ENCODE measurements at regions not wholly inside any gene's neighbourhood (a gene's known extent, or its start where the extent isn't known, plus 50 kb on each side); places are given as distances from the start of the nearest gene placed in this dataset.
A peak's percentile ranks its signal among the peaks of the same experiment; 100 is the strongest.

DNA sequence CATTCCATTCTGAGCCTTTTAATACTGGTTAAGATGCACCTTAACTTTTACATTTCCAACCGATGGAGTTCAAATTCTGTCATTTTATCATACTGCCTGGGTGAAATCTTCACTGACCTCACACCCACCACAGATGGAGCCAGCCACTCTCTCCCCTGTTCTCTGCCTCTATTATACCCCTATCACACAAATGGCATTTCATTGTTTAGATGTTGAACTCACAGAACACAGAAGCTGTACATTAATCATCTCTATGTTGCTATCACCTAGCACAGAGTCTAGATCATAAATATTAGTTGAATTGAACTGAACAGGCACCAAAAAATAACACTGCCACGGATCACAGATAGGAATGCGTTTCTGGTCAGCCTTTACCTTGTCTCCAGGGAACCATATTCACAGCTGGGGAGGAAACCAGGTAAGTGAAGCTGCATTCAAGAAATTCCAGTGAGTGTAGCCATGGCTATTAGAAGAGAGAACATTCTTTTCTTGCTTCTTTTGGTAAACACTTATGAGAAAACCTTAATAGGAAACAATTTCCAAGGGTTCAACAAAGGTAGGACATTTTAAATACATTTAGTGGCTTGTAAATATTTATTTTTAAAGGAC lies 194.9 kb upstream of the RMST start:
- DNase-seq (ENCODE audit: low read depth in 4 of 4, low spot score in 3 of 4): no peak

DNA sequence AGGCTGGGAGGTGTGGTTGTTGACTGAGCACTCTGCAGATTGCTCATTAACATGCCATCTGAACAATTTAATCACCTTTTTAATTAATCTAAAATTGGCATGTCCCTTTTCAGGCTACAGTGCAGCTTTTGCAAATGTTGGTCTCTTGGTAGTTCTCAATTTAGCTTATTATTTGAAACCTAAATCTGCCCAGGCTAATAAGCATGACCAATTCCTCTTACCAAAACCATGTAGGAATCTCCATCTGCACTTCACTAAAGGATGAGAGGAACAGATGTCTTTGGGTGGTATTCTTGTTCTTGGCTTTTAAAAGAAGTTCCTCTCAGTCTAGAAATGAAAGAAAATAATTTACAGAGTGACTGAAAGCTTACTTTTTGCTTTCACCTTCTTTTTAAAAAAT lies 190.1 kb upstream of the RMST start:
- DNase-seq (ENCODE audit: low read depth in 4 of 4, low spot score in 3 of 4): no peak

DNA sequence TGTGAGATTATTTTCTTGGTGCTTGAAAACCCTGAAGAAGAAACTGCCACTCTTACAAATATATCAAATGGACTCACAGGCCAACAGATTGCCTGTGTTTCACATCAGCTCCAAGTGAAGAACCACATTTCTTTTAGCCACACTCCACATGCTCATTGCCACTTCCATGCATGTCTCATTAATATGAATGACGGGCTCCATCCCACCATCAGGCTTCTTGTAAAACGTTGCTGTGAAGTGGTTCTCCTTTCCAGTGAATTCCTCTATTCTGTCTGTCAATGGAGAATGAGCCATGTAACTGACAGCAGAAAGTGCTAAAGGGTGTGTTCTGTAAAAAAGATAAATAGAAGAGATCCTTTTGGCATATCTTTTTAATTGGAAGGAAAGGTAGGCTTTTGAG lies 188.2 kb upstream of the RMST start:
- DNase-seq (ENCODE audit: low read depth in 4 of 4, low spot score in 3 of 4): no peak

DNA sequence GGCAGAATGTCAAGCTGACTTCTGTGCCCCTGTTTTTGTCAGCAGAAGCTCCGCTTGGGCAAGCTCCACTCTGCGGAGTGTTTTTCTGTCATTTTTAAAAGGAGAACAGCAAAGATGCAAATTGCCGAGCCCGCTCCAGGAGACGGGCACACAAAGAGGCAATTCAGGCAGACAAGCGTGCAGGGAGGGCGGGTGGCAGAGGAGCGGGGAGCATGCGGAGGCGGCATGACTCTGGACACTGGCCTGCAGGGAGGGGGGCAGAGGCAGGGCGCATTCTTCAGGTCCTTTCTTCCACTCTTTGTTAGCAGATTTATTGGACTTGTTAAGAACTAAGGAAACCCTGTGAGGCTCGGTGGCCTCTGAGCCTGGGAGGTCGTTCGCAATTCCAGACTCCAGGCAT lies 187.3 kb upstream of the RMST start:
- DNase-seq (ENCODE audit: low read depth in 4 of 4, low spot score in 3 of 4): peak in 2 of 4 donors; percentile 23 to 40

DNA sequence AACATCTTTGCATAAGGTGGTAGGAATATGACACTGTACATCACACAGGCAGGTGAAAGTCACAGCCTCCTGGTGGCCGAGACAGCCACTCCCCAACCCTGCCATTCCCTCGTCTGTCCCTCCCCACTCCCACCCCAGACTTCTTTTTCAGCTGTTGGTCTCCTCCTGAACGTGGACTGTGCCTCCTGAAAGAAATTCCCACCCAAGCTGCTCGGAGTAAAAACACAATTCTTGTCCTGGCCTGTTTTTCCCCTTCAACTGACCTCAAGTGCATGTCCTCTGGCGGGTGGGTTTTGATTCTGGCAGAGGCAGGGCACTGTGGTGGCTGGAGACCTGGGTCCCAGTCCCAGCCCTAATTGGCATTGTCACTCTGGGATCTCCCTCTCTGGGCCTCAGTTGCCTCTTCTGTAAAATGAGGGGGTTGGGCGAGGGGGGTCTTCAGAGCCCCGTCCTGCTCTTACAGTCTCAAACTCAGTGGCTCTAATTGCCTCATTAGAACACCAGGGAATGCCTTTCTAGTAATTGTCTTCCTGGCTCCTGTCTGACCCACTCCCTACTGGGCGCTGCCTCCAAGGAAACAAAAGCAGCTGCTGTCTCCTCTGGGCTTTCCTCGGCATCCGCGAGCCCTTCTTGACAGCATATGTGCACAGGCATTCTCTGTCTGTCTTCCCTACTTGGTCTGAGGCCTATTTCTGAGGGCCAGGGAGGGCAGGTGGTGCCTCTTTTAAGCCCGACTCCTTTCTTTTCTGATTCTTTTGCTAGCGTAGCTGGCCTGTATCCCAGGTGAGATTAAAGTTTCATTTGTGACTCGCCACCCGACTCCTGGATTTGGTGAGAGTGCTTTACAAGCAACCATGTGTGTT lies 186.6 kb upstream of the RMST start:
- no peak for DNase-seq (ENCODE audit: low read depth in 4 of 4, low spot score in 3 of 4)

DNA sequence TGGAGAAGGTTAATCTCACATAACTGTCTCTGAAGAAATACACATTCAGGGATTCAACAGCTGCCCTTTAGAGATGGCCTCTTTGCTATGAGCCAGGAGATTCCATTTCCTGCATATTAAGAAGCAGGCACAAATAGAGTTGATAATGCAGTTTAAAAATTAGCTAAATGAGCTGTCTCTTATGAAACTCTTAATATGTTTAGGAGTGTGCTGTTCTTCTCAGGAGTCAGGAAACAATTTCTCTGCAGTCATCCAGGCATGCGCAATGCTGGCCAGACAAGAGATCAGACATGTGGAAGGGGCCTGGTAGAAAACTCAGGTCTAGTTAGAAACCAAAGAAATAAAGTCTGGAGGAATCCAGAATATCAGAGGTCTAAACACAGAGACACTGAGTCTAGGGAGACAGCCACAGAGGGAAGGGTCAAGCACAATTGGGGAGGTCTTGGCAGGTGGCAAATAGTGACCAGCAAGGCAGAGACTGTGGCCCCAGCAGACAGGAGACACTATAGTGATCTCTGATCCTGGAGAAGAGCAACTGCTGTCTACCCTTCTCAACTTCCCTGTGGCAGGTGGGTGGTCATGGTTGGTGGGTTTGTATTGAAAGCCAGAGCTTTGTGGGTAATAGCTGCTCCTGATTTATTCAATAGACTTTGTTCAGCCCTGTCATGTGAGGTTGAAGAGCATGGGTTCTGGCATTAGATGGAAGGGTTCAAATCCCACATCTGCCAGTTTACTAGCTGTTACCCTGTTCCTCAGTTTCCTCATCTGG lies 185.8 kb upstream of the RMST start:
- DNase-seq (ENCODE audit: low read depth in 4 of 4, low spot score in 3 of 4): no peak

DNA sequence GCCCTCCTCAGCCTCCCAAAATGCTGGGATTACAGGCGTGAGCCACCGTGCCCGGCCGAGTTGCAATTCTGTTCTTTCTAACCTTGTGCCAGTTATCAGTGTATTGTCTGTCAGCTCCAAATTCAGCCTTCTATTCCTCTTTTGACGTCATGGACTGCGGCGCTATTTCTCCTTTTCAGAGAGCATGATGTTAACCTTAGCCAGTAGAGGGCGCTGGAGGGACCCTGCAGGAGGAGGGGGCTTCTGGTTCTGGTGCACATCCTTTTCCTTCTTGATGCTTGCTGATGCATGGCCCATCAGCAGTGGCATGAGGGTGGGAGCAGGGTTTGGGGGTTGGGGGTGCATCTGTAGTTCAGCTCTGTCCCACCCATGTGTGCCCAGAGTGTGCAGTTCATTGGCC lies 179.3 kb upstream of the RMST start:
- DNase-seq (ENCODE audit: low read depth in 4 of 4, low spot score in 3 of 4): no peak

DNA sequence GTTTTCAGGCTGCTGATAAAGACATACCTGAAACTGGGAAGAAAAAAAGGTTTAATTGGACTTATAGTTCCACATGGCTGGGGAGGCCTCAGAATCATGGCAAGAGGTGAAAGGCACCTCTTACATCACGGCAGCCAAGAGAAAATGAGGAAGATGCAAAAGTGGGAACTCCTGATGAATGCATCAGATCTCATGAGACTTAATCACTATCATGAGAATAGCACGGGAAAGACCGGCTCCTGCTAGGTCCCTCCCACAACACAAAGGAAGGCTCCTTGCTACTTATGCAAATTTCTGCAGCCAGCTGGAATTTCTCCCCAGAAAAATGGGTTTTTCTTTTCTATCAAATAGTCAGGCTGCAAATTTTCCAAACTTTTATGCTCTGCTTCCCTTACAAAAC lies 174.1 kb upstream of the RMST start:
- no peak for DNase-seq (ENCODE audit: low read depth in 4 of 4, low spot score in 3 of 4)

DNA sequence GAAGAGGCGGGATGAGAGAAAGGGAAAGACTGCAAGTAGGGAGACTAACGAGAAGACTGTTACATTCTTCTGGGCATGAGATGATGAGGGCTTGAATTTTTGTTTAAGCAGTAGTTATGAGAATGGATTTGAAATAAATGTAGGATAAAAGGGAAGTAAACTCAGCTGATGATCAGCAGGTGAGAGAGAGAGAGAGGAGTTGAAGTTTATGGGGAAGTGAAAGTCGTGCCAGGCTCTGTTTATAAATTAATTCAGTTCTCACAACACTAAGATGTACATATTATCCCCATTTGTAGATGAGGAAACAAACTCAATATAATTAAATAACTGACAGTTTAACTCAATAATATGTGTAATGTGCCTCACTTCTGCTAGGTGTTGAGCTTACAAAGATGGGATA lies 170.0 kb upstream of the RMST start:
- DNase-seq (ENCODE audit: low read depth in 4 of 4, low spot score in 3 of 4): no peak

DNA sequence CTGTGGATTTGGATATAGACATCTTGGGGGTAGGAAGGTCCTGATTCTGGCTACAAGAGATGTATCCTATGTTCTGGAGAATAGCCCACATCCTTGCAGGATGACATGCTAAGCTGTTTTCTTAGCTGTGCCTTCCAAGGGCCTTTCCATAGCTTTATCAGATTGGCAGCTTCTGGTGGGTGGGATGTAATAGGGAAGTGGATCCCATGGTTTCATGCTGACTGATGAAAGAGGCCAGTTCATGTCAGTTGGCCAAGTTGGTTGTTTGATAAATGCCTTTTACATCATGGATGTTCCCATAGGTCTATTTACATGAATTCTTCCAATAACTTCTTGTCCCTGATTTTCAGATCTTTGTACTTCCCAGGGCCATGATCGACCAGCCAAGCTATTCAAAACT lies 169.1 kb upstream of the RMST start:
- no peak for DNase-seq (ENCODE audit: low read depth in 4 of 4, low spot score in 3 of 4)

DNA sequence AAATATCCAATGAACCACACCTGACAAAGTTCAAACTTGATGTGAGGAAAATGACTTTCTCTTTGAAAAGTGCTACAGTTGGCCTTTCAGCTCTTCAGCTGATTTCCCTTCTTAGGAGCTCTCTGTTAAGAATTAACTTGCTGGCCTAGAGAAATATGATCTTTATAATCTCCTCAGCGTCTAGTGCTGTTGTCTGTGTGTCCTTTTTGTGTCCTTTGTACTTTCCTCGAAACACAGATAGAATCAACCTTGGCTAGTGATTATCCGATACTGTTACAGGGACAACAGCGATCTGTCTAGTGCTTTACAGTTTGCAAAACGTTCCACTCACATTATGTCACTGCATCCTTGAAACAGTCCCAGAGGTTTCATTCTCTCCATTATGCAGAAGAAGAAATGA lies 162.8 kb upstream of the RMST start:
- DNase-seq (ENCODE audit: low read depth in 4 of 4, low spot score in 3 of 4): no peak

DNA sequence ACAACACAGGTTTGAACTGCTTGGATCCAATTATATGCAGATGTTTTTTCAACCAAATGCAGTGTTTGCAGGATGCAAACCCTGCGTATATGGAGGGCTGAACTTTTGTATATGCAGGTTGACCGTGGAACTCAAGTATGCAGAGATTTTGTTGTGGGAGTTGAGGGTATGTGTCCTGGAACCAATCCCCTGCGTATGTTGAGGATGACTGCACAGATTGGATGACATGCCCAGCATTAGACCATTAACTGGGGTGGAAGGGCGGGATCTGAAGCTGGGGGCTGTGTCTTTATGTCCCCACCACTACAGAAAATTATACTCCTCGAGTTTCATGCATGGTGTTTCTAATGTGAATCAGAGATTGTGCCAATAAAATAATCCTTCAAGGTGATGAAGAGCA lies 162.2 kb upstream of the RMST start:
- no peak for DNase-seq (ENCODE audit: low read depth in 4 of 4, low spot score in 3 of 4)

DNA sequence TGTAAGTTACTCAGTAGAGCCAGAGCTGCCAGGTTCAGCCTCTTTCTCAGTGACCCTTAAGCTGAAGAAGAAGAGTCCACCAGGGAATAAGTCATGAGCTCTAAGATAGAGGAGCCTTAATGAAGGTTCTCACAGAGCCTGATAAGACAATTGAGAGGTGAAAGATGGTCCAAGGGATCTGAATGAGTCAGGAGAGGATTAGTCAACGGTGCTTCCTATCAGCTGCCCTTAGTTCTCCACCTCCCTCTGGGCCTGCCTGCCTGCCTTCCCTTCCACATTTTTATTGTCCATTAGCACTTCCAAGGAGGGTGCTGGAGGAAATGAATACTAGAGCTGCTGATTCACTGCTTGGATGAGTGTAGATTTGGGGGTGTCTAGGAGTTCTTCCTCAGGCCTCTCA lies 161.7 kb upstream of the RMST start:
- DNase-seq (ENCODE audit: low read depth in 4 of 4, low spot score in 3 of 4): no peak

DNA sequence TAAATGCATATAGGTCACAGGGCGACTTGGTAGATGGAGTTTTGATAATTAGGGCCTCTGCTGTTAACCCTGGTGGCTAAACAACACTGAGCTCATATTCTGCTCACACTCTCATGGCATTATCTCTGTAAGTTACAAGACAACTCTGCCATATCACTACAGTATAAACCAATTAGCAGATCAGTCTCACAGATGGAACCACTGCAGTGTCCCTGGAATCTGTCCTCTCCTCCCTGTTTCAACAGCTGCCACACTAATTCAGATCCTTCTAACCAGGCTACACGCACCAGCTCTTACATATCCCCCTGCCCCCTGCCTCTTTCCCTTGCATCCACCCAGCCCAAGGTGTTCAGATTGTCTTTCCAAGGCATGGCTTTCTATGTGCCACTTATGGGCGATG lies 161.0 kb upstream of the RMST start:
- no peak for DNase-seq (ENCODE audit: low read depth in 4 of 4, low spot score in 3 of 4)

DNA sequence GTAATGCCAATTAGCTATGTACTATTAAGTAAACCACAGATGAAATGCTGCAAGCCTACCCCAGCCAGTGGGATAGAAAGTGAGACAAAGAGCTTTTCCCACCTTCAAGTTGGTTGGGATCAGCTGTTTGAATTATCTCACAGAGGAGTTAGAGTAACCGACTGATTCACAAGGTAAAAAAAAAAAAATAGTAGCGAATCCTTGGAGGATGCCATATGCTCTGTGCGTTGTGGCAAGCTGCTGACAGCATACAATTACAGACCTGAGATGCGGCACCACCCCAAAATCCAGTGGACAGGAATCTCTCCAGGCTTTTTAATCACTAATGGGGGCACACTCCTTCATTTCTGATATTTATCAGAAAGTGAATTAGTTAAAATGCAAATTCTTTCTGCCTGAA lies 157.0 kb upstream of the RMST start:
- DNase-seq (ENCODE audit: low read depth in 4 of 4, low spot score in 3 of 4): no peak

DNA sequence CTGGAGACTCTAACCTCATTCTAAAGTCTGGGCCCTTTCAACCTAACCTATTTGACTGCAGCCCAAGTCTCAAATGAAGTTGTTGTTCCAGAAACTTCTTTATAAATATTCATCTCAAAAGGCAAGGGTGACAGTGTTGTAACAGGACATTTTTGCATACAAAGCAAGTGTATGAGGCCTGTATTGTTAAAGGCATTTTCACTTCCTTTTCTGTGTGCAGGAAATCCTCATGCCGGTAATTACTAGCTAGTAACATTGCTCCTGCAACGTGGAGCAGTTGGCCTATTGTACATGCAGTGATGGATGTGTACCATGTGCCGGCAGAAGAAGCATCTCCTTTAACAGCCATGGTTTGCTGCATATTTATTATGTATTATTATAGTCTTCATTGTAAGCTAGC lies 156.5 kb upstream of the RMST start:
- DNase-seq (ENCODE audit: low read depth in 4 of 4, low spot score in 3 of 4): no peak

DNA sequence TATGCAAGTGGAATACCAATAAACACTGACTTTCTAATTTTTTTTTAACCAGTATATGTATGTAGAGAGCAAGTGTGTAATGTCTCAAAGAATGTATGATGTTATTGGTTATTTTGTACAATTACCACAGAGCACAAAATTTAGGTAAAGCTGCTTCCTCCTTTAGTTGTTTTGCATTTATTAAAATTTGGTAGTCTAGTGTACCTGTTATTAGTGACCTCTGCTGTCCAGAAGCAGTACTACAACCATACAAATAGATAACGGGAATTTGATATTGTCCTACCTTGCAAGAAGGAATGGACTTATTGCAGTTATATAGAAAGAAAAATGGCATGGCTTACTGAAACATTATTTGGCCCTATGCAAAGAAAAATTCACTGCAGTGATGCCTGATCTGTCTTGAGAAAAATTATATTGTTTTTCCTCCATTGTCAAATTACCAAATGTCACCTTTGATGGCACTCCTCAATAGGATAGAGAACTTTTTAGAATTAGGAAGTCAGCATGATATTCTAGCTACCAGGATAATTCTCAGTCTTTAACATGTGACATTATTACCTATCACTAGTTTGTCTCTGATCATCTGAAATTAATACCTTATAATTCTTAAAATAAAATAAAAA lies 153.9 kb upstream of the RMST start:
- peak; percentile 36 to 42 (median 38) for DNase-seq (ENCODE audit: low read depth in 4 of 4, low spot score in 3 of 4)

DNA sequence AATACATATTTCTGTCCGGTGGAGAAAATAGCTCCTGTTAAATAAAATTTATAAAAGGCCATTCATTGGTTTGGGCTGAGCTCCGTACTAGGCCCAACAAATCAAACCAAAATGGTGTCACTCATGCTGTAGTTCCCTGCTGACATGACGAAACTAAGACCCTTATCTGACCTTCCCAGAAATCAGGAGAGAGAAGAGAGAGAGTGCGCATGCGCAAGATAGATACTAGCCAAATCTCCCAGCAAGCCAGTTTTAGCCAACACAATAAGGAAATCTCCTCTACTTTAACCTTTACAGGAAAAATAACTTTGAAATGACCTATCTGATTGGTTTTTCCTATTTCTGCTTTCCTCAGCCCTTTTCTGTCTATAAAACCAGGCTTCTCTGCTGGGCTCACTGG lies 152.7 kb upstream of the RMST start:
- DNase-seq (ENCODE audit: low read depth in 4 of 4, low spot score in 3 of 4): no peak

DNA sequence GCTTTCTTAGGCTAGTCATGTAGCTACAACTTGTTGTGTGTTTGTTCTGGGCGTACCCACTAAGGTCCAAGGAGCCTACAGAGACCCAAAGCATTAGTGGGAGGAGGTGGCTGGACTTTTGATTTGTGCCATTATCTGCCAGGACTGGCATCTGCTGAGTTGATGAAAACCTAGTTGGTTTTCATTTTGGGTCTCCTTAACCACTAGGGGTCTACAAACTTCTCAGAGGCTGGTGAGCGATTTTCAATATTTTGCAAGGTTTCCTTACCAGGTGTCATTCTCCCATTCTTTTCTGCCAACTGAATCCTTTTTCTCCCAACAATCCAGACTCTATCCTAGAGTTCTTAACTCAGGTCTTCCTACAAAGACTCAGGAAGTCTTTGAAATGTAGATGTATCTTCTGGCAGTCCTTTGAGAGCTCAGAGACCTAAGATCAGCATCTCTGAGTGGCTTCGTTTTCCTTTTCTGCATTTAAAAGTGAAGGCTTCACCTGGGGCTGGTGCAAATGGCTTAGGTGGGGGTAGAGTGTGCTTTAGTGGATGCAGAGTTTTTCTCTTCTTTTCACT lies 150.0 kb upstream of the RMST start:
- DNase-seq (ENCODE audit: low read depth in 4 of 4, low spot score in 3 of 4): no peak

DNA sequence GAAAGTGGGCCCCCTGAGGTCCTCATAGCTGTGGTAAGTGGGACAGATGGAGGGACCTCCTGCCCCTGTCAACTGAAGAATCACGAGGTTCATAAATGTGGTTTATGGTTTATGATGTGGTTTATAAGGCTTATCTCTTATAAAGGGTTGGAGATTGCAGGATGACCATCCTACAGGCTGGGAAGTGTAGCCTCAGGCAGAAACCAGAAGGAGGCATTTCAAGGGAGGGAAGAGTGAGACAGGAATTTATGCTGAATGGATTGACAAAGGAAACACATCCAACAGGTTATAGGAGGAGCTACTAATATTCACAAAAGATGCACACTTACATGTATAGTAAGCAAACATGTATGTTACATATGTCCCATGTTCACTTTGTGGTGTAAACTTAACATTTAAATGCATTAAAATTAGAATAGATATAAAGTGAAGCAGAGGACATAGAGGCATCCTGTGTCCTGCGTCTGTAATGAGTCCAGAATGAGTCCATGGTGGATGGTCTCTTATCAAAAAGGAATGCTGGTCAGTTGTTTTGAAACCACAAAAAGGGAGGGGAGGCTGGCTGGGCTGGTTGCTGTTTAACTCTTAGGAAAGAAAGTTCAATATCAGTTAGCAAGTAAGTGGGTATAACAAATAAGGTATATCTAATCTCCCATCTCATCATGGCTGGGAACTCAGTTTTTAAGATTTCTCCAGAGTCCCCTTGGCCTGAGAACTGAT lies 149.0 kb upstream of the RMST start:
- DNase-seq (ENCODE audit: low read depth in 4 of 4, low spot score in 3 of 4): no peak
